GM12878 (cell line): ENCODE measurements at regions not wholly inside any gene's neighbourhood (a gene's known extent, or its start where the extent isn't known, plus 50 kb on each side); places are given as distances from the start of the nearest gene placed in this dataset.

Experiments
- ATAC-seq: fragments of 200-7000 bp; cut with Tn5 transposase; 3 replicates; pipeline ENCODE4 v1.9.1; 2020; ENCODE audit warnings: mild to moderate bottlenecking, moderate library complexity
- BruUV-seq: library from RNA; stranded (reverse); fragments of 400-500 nt; replicated peaks from 2 replicates; lab custom pipeline; 2021; lab: Mats Ljungman, UMichigan
- CTCF ChIA-PET: fragments of 300-600 bp; sonication (Branson Sonifier 250); formaldehyde crosslinking; extraction: SDS; loops from one replicate; lab custom pipeline; 2021; ENCODE audit warnings: inconsistent platforms; lab: Yijun Ruan, JAX
- POLR2A ChIA-PET: fragments of 350-600 bp; formaldehyde crosslinking; extraction: SDS; loops from one replicate; lab custom pipeline; 2021; ENCODE audit warnings: inconsistent platforms; lab: Charles Lee
- RAD21 ChIA-PET: fragments of 300-600 bp; sonication (Branson Sonifier 250); formaldehyde crosslinking; loops from one replicate; lab custom pipeline; 2023; ENCODE audit warnings: antibody characterized with exemption; ENCODE audit not compliant: unreplicated experiment; lab: Charles Lee
- SMC1A ChIA-PET: fragments of 300-600 bp; sonication (Branson Sonifier 250); formaldehyde crosslinking; loops from one replicate; lab custom pipeline; 2023; ENCODE audit not compliant: unreplicated experiment, uncharacterized antibody; lab: Charles Lee
- DNase-seq: peaks from one replicate; pipeline ENCODE4 v3.0.0-alpha.2; 2011; ENCODE audit warnings: low read depth, low spot score
- FAIRE-seq: peaks from 3 replicates; lab custom pipeline; 2011; peaks lifted over from hg19 to GRCh38; lab: Jason Lieb, UNC
- H2AFZ ChIP-seq: 2 replicates; pipeline ENCODE4 v1.6.0; 2011; ENCODE audit warnings: low read depth, low read length, control low read depth; ENCODE audit not compliant: control insufficient read depth
- H3K27ac ChIP-seq: 2 replicates; pipeline ENCODE4 v1.5.1; 2011; ENCODE audit warnings: control low read depth; ENCODE audit not compliant: control insufficient read depth, insufficient read depth
- H3K27me3 ChIP-seq, 2 experiments: replicated peaks in 1 of 2; 2 replicates each; pipeline versions ENCODE4 v1.6.0 to v1.6.1; 2011; ENCODE audit warnings: low read length in 1 of 2; ENCODE audit not compliant: control insufficient read depth in 2 of 2, insufficient read depth in 2 of 2
- H3K36me3 ChIP-seq, 2 experiments: 2 replicates each; pipeline ENCODE4 v1.5.1; 2011; ENCODE audit warnings: low read length in 1 of 2; ENCODE audit not compliant: control insufficient read depth in 2 of 2, insufficient read depth in 2 of 2
- H3K4me1 ChIP-seq: 2 replicates; pipeline ENCODE4 v1.6.1; 2011; ENCODE audit warnings: mild to moderate bottlenecking, low read length, moderate library complexity, mixed read lengths; ENCODE audit not compliant: control insufficient read depth, insufficient read depth
- H3K4me2 ChIP-seq: 2 replicates; pipeline ENCODE4 v1.6.0; 2011; ENCODE audit warnings: control low read depth; ENCODE audit not compliant: control insufficient read depth, insufficient read depth
- H3K4me3 ChIP-seq: fragments of 200-600 bp; sonication (generic); 2 replicates; pipeline ENCODE4 v1.5.1; 2016
- H3K79me2 ChIP-seq: 2 replicates; pipeline ENCODE4 v1.6.0; 2011; ENCODE audit warnings: low read length; ENCODE audit not compliant: control insufficient read depth, insufficient read depth
- H3K9ac ChIP-seq: 2 replicates; pipeline ENCODE4 v1.8.0; 2011; ENCODE audit warnings: low read length, control low read depth, mixed read lengths; ENCODE audit not compliant: control insufficient read depth, insufficient read depth
- H3K9me3 ChIP-seq: replicated peaks from 3 replicates; pipeline ENCODE4 v1.5.1; 2011; ENCODE audit warnings: mild to moderate bottlenecking, low read length; ENCODE audit not compliant: control insufficient read depth, insufficient read depth
- H4K20me1 ChIP-seq: 2 replicates; pipeline ENCODE4 v1.6.0; 2011; ENCODE audit not compliant: control insufficient read depth, insufficient read depth
- BCL3 ChIP-seq: IDR thresholded peaks from 2 replicates; pipeline ENCODE4 v1.6.1; 2011; ENCODE audit warnings: borderline replicate concordance, low read depth, mild to moderate bottlenecking, moderate library complexity, low read length; ENCODE audit not compliant: insufficient read depth, poor library complexity, severe bottlenecking
- CEBPB ChIP-seq, 2 experiments: fragments of 150-350 bp in 1 of 2; IDR thresholded peaks; 2 replicates each; pipeline ENCODE4 v1.6.1; 2012 to 2014; ENCODE audit warnings: low read depth in 2 of 2, low read length in 2 of 2, borderline replicate concordance in 1 of 2, inconsistent platforms in 1 of 2
- CREM ChIP-seq: IDR thresholded peaks from 2 replicates; pipeline ENCODE4 v1.6.1; 2014; ENCODE audit warnings: antibody characterized with exemption, low read depth
- CTCF ChIP-seq, 3 experiments: IDR thresholded peaks in 2 of 3; conservative IDR thresholded peaks in 1 of 3; 2 replicates each; pipeline ENCODE4 v1.5.1; 2011; ENCODE audit warnings: low read depth in 3 of 3, low read length in 3 of 3, mild to moderate bottlenecking in 3 of 3, control low read depth in 2 of 3, moderate library complexity in 2 of 3, inconsistent platforms in 1 of 3, mixed read lengths in 1 of 3; ENCODE audit not compliant: control insufficient read depth in 2 of 3, insufficient read depth in 1 of 3; ENCODE audit errors: extremely low read depth in 1 of 3
- DPF2 ChIP-seq: fragments of 450-650 bp; IDR thresholded peaks from 2 replicates; pipeline ENCODE4 v1.6.1; 2017; ENCODE audit warnings: mild to moderate bottlenecking
- E4F1 ChIP-seq: fragments of 450-650 bp; IDR thresholded peaks from 2 replicates; pipeline ENCODE4 v1.6.1; 2018; ENCODE audit warnings: borderline replicate concordance, mild to moderate bottlenecking; ENCODE audit not compliant: partially characterized antibody
- IKZF1 ChIP-seq: fragments of 450-650 bp; conservative IDR thresholded peaks from 2 replicates; pipeline ENCODE4 v1.6.1; 2017; ENCODE audit warnings: antibody characterized with exemption, mild to moderate bottlenecking
- IRF5 ChIP-seq: fragments of 450-650 bp; IDR thresholded peaks from 2 replicates; pipeline ENCODE4 v1.6.1; 2017; ENCODE audit warnings: borderline replicate concordance
- REST ChIP-seq: IDR thresholded peaks from 2 replicates; pipeline ENCODE4 v1.6.1; 2012; ENCODE audit warnings: mild to moderate bottlenecking, low read depth, low read length
- USF1 ChIP-seq: IDR thresholded peaks from 2 replicates; pipeline ENCODE4 v1.6.1; 2011; ENCODE audit warnings: borderline replicate concordance, low read depth, mild to moderate bottlenecking, moderate library complexity, mixed read lengths, low read length; ENCODE audit not compliant: insufficient read depth; ENCODE audit errors: extremely low read length
- ZNF622 ChIP-seq: fragments of 450-650 bp; IDR thresholded peaks from 2 replicates; pipeline ENCODE4 v1.6.1; 2017; ENCODE audit warnings: mild to moderate bottlenecking, inconsistent platforms
- WGBS: methylation state at CpG from one replicate; pipeline ENCODE4 v1.1.6; 2016; ENCODE audit warnings: low lambda C conversion rate; ENCODE audit not compliant: insufficient replicate concordance, insufficient coverage; ENCODE audit errors: missing lambda C conversion rate; 5-methylcytosine and 5-hydroxymethylcytosine counted together
- in situ Hi-C: fragments of 300-500 bp; cut with MboI; formaldehyde crosslinking; loops from 9 replicates; pipeline ENCODE4 v1.14.3; 2018; ENCODE audit warnings: mixed read lengths
- intact Hi-C: fragments of 100-400 bp; cut with micrococcal nuclease; formaldehyde crosslinking; loops from one replicate; pipeline ENCODE4 v1.14.2; 2022; ENCODE audit not compliant: unreplicated experiment

GRCh38 chr18:5024741-5025140, 172.3 kb downstream of the AKAIN1 start:
- DNase-seq (no peak), ATAC-seq (no peak), FAIRE-seq (no peak)
- ChIA-PET CTCF (interaction anchor here (0.7 to 3.5 kb wide), 7 partner anchors 10 to 1430 kb away, joined by 3 to 50 read pairs (median 7); no protein-coding TSS in a partner anchor), RAD21 (interaction anchor here (1.2 to 3.2 kb wide), 3 partner anchors 13 to 33 kb away, joined by 3 to 19 read pairs (median 7); no protein-coding TSS in a partner anchor), SMC1A (interaction anchor here (0.7 to 5.2 kb wide), 5 partner anchors 12 to 574 kb away, joined by 3 to 48 read pairs (median 5); no protein-coding TSS in a partner anchor), POLR2A (no interaction called here)
- H3K4me2 ChIP-seq = no peak overlapping the region
- BruUV-seq = no TSS peak
- intact Hi-C loops = loop anchor here (10.0 kb wide), 2 partner anchors 390 to 570 kb away; partner anchors contain the start of gene DLGAP1
- 4% methylated on average over 2 of the region's 2 CpGs for WGBS
- no peaks in the 10 kb centered on the region for H4K20me1 ChIP-seq
- no peaks in the 10 kb centered on the region for H3K79me2 ChIP-seq
- H3K4me1 ChIP-seq = no peaks in the 10 kb centered on the region
- H3K9ac ChIP-seq = no peak overlapping the region
- no peaks in the 10 kb centered on the region for H3K36me3 ChIP-seq
- no peak overlapping the region for H2AFZ ChIP-seq
- no peaks in the 10 kb centered on the region for H3K27me3 ChIP-seq
- H3K27ac ChIP-seq = no peak overlapping the region
- in situ Hi-C loops = no loop called here
- no peaks in the 10 kb centered on the region; the same call in 2 of the 3 replicates for H3K9me3 ChIP-seq
- no peak overlapping the region for H3K4me3 ChIP-seq
- TF ChIP-seq ZNF622 (no peak), CTCF (IDR thresholded peaks at IDR 0.05 in 2 of 3, conservative IDR thresholded peaks at IDR 0.05 in 1 of 3; ENCODE audit: control insufficient read depth in 2 of 3, extremely low read depth in 1 of 3, insufficient read depth in 1 of 3, low read depth in 3 of 3, low read length in 3 of 3) (no peak), CEBPB (IDR thresholded peaks at IDR 0.05; ENCODE audit: borderline replicate concordance in 1 of 2, low read depth in 2 of 2, low read length in 2 of 2) (no peak), DPF2 (no peak), E4F1 (no peak), IRF5 (no peak), IKZF1 (no peak), CREM (no peak), USF1 (no peak), REST (no peak), BCL3 (no peak)
